ENCODE measurements at regions not wholly inside any gene's neighbourhood (a gene's known extent, or its start where the extent isn't known, plus 50 kb on each side); places are given as distances from the start of the nearest gene placed in this dataset.

DNA sequence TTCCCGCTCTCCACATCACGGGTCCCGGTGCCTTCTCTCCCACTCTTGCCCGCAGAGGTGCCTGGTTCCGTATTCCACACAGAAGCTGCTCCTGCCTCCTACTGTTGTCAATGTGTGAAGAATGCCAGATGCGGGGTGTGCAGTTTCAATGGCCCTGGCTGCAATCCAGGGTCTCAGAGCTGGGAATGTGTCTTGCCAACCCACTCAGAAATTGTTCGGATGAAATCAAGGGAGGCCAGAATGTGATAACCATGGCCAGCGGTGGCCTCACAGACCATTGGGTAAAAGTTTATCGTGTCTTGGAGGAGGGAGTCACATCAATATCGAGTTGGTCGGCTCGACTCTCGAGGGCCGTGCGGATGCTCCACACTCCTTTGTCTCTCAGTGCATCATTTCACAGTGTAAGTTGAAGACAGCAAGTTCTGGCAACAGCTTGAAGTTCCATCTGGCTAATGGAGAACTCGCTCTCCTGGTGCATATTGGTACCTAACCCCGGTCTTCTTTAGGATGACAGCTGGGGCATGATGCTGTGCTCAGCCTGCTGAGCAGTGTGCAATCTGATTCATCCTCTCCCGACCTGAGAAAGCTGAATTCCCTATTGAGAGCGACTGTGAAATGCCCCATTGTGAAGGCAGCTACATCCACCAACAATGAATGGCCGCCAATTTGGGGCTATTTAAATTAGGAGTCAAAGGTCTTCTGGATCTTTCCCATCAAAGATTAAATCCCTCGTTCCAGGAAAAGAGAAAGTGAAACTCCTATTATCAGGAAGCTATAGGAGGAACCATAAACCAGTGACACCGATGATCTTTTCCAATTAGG is 389.0 kb downstream of the SOX11 start:
- H3K27ac Mint-ChIP-seq (ENCODE audit: unreplicated experiment), result no peak overlapping the region
- H3K27me3 Mint-ChIP-seq (ENCODE audit: unreplicated experiment), result no peaks in the 10 kb centered on the region
- no peaks in the 10 kb centered on the region for H3K36me3 Mint-ChIP-seq (ENCODE audit: unreplicated experiment)
- peaks cover under 1% of the 10 kb centered on the region for H3K9me3 Mint-ChIP-seq (ENCODE audit: unreplicated experiment)
- no peak for DNase-seq (ENCODE audit: extremely low spot score, unreplicated experiment)
- TF ChIP-seq, protein P1, sequence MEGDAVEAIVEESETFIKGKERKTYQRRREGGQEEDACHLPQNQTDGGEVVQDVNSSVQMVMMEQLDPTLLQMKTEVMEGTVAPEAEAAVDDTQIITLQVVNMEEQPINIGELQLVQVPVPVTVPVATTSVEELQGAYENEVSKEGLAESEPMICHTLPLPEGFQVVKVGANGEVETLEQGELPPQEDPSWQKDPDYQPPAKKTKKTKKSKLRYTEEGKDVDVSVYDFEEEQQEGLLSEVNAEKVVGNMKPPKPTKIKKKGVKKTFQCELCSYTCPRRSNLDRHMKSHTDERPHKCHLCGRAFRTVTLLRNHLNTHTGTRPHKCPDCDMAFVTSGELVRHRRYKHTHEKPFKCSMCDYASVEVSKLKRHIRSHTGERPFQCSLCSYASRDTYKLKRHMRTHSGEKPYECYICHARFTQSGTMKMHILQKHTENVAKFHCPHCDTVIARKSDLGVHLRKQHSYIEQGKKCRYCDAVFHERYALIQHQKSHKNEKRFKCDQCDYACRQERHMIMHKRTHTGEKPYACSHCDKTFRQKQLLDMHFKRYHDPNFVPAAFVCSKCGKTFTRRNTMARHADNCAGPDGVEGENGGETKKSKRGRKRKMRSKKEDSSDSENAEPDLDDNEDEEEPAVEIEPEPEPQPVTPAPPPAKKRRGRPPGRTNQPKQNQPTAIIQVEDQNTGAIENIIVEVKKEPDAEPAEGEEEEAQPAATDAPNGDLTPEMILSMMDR (IDR thresholded peaks at IDR 0.05), result no peak
- H3K4me3 Mint-ChIP-seq (ENCODE audit: unreplicated experiment), result peak overlapping the region; percentile 53
- H3K4me1 Mint-ChIP-seq (ENCODE audit: unreplicated experiment), result peaks cover 30% of the 10 kb centered on the region

- TF ChIP-seq, protein P1 (IDR thresholded peaks at IDR 0.05), result no peak
- H3K4me3 Mint-ChIP-seq (ENCODE audit: unreplicated experiment), result no peak overlapping the region
- peaks cover 10% of the 10 kb centered on the region for H3K9me3 Mint-ChIP-seq (ENCODE audit: unreplicated experiment)
- peaks cover 29% of the 10 kb centered on the region for H3K4me1 Mint-ChIP-seq (ENCODE audit: unreplicated experiment)
- no peak overlapping the region for H3K27ac Mint-ChIP-seq (ENCODE audit: unreplicated experiment)
- DNase-seq (ENCODE audit: extremely low spot score, unreplicated experiment), result no peak
- peaks cover 3% of the 10 kb centered on the region for H3K27me3 Mint-ChIP-seq (ENCODE audit: unreplicated experiment)
- no peaks in the 10 kb centered on the region for H3K36me3 Mint-ChIP-seq (ENCODE audit: unreplicated experiment)
These were observed 389.9 kb downstream of the SOX11 start for GRCh38 chr2:6081955-6082624.

GRCh38 chr2:6082625-6083018 is 390.4 kb downstream of the SOX11 start:
- H3K4me3 Mint-ChIP-seq (ENCODE audit: unreplicated experiment), result no peak overlapping the region
- no peak for DNase-seq (ENCODE audit: extremely low spot score, unreplicated experiment)
- peaks cover 1% of the 10 kb centered on the region for H3K36me3 Mint-ChIP-seq (ENCODE audit: unreplicated experiment)
- TF ChIP-seq, protein P1 (IDR thresholded peaks at IDR 0.05), result no peak
- peaks cover 12% of the 10 kb centered on the region for H3K9me3 Mint-ChIP-seq (ENCODE audit: unreplicated experiment)
- H3K4me1 Mint-ChIP-seq (ENCODE audit: unreplicated experiment), result peaks cover 29% of the 10 kb centered on the region
- H3K27ac Mint-ChIP-seq (ENCODE audit: unreplicated experiment), result no peak overlapping the region
- H3K27me3 Mint-ChIP-seq (ENCODE audit: unreplicated experiment), result peaks cover 4% of the 10 kb centered on the region

DNA sequence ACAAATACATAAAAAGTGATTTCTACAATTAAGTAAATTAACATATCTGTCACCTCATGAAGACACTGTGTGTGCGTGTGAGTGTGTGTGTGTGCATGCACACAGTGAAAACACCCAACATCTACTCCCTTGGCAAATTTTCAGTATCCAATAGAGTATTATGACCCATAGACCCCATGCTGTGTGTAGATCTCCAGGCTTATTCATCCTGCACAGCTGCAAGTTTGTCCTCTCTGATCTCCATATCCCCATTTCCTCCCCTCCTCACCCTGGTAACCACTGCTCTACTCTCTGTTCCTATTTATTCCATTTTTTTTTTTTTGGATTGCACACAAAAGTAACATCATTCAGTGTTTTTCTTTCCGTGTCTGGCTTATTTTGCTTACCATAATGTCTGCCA is 391.0 kb downstream of the SOX11 start:
- TF ChIP-seq, protein P1 (IDR thresholded peaks at IDR 0.05), result no peak

DNA sequence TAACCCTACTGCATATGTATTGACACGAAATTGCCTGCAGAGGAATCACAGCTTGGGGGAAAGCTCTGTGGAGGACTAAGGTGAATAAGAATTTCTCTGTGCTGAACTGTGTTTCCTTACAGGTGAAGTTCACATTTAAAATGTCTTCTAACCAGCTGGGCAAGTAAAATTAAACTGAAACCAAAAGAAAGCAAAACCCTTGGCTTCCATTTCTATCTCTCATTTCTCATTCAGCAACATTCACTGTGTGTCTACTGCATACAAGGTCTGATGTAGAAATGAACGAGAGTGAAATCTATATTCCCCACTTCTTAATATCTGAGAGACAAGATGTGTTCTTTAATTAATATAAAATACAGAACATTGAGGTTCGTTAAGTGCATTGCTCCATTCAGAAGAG is 397.3 kb downstream of the SOX11 start:
- Mint-ChIP-seq H3K27me3 (ENCODE audit: unreplicated experiment) (peaks cover 21% of the 10 kb centered on the region), H3K27ac (ENCODE audit: unreplicated experiment) (no peak overlapping the region), H3K4me3 (ENCODE audit: unreplicated experiment) (no peak overlapping the region), H3K36me3 (ENCODE audit: unreplicated experiment) (peaks cover 1% of the 10 kb centered on the region), H3K9me3 (ENCODE audit: unreplicated experiment) (peaks cover 12% of the 10 kb centered on the region), H3K4me1 (ENCODE audit: unreplicated experiment) (peaks cover 3% of the 10 kb centered on the region)
- TF ChIP-seq, protein P1 (IDR thresholded peaks at IDR 0.05), result no peak
- DNase-seq (ENCODE audit: extremely low spot score, unreplicated experiment), result no peak

More for the DNA sequence above, 391.0 kb downstream of the SOX11 start:
- peaks cover 29% of the 10 kb centered on the region for H3K4me1 Mint-ChIP-seq (ENCODE audit: unreplicated experiment)
- H3K27ac Mint-ChIP-seq (ENCODE audit: unreplicated experiment), result no peak overlapping the region
- DNase-seq (ENCODE audit: extremely low spot score, unreplicated experiment), result no peak
- H3K36me3 Mint-ChIP-seq (ENCODE audit: unreplicated experiment), result peaks cover 1% of the 10 kb centered on the region
- H3K4me3 Mint-ChIP-seq (ENCODE audit: unreplicated experiment), result no peak overlapping the region
- peaks cover 4% of the 10 kb centered on the region for H3K27me3 Mint-ChIP-seq (ENCODE audit: unreplicated experiment)
- H3K9me3 Mint-ChIP-seq (ENCODE audit: unreplicated experiment), result peaks cover 12% of the 10 kb centered on the region

Data from osteocyte (in vitro differentiated cells).